HepG2 (cell line): ENCODE measurements at regions not wholly inside any gene's neighbourhood (a gene's known extent, or its start where the extent isn't known, plus 50 kb on each side); places are given as distances from the start of the nearest gene placed in this dataset.

Source experiments
- ATAC-seq: fragments of 200-7000 bp; cut with Tn5 transposase; 3 replicates; pipeline ENCODE4 v1.9.1; 2020; ENCODE audit warnings: mild to moderate bottlenecking, moderate library complexity
- BruUV-seq: library from RNA; stranded (reverse); fragments of 400-500 nt; replicated peaks from 2 replicates; lab custom pipeline; 2021; lab: Mats Ljungman, UMichigan
- CTCF ChIA-PET: fragments of 300-600 bp; formaldehyde crosslinking; extraction: SDS; loops from one replicate; lab custom pipeline; 2021; ENCODE audit warnings: low total read pairs, inconsistent platforms, low intra/inter-chr PET ratio; lab: Yijun Ruan, JAX
- POLR2A ChIA-PET: fragments of 350-600 bp; sonication (Branson Sonifier 250); formaldehyde crosslinking; loops from one replicate; lab custom pipeline; 2020; ENCODE audit warnings: antibody characterized with exemption, inconsistent platforms; lab: Yijun Ruan, JAX
- DNase-seq: peaks from one replicate; pipeline ENCODE4 v3.0.0-alpha.2; 2015; ENCODE audit warnings: low spot score
- FAIRE-seq: peaks from 3 replicates; lab custom pipeline; 2011; peaks lifted over from hg19 to GRCh38; lab: Jason Lieb, UNC
- H2AFZ ChIP-seq: one replicate; pipeline ENCODE4 v1.6.1; 2011; ENCODE audit warnings: low read length, inconsistent platforms
- H3K27ac ChIP-seq: fragments of 300-600 bp; 3 replicates; pipeline ENCODE4 v1.8.0; 2011; ENCODE audit warnings: mixed run types, mild to moderate bottlenecking, mixed read lengths, low read length, inconsistent platforms; ENCODE audit not compliant: insufficient read depth; ENCODE audit errors: extremely low read length
- H3K27me3 ChIP-seq, 2 experiments: fragments of 200-600 bp in 1 of 2; 2 replicates in 1 of 2; 3 replicates in 1 of 2; pipeline versions ENCODE4 v1.6.0 to v1.8.0; 2011; ENCODE audit warnings: low read length in 2 of 2, mild to moderate bottlenecking in 2 of 2, moderate library complexity in 2 of 2, inconsistent platforms in 1 of 2; ENCODE audit not compliant: insufficient read depth in 2 of 2, control insufficient read depth in 1 of 2
- H3K36me3 ChIP-seq, 2 experiments: fragments of 200-600 bp in 1 of 2; replicated peaks in 1 of 2; 2 replicates in 1 of 2; 3 replicates in 1 of 2; pipeline versions ENCODE4 v1.5.1 to v1.8.0; 2011; ENCODE audit warnings: low read length in 2 of 2, inconsistent platforms in 1 of 2; ENCODE audit not compliant: insufficient read depth in 2 of 2, control insufficient read depth in 1 of 2
- H3K4me1 ChIP-seq: 2 replicates; pipeline ENCODE4 v1.5.1; 2012; ENCODE audit warnings: low read length, inconsistent platforms; ENCODE audit not compliant: insufficient read depth
- H3K4me2 ChIP-seq: 2 replicates; pipeline ENCODE4 v1.6.0; 2011; ENCODE audit warnings: low read depth, low read length, inconsistent platforms
- H3K4me3 ChIP-seq, 3 experiments: fragments of 200-600 bp in 1 of 3; sonication (generic), shearing (Covaris generic) in 1 of 3; replicated peaks in 1 of 3; 2 replicates each; pipeline ENCODE4 v1.5.1; 2011 to 2016; ENCODE audit warnings: low read length in 3 of 3, inconsistent platforms in 2 of 3, low read depth in 2 of 3, mild to moderate bottlenecking in 2 of 3, control low read depth in 1 of 3, mixed read lengths in 1 of 3; ENCODE audit not compliant: insufficient read depth in 1 of 3
- H3K79me2 ChIP-seq: one replicate; pipeline ENCODE4 v1.6.1; 2011; ENCODE audit warnings: low read length, inconsistent platforms; ENCODE audit not compliant: insufficient read depth
- H3K9ac ChIP-seq: 2 replicates; pipeline ENCODE4 v1.6.0; 2011; ENCODE audit warnings: mild to moderate bottlenecking, low read depth, low read length, inconsistent platforms; ENCODE audit not compliant: insufficient read depth
- H3K9me3 ChIP-seq: 2 replicates; pipeline ENCODE4 v1.5.1; 2012; ENCODE audit warnings: mild to moderate bottlenecking, low read length
- H4K20me1 ChIP-seq: 2 replicates; pipeline ENCODE4 v1.6.0; 2011; ENCODE audit warnings: inconsistent platforms, mild to moderate bottlenecking, low read length, moderate library complexity; ENCODE audit not compliant: insufficient read depth
- ADNP ChIP-seq: sonication (generic); formaldehyde crosslinking; IDR thresholded peaks from 2 replicates; pipeline ENCODE4 v1.4.0; 2020; ENCODE audit warnings: missing genetic modification reagents
- ATF1 ChIP-seq: IDR thresholded peaks from 2 replicates; pipeline ENCODE4 v1.6.1; 2016; ENCODE audit warnings: mild to moderate bottlenecking, control low read depth
- FOXJ3 ChIP-seq: sonication (generic); formaldehyde crosslinking; IDR thresholded peaks from 2 replicates; pipeline ENCODE4 v1.4.0; 2020; ENCODE audit warnings: missing genetic modification reagents, mild to moderate bottlenecking, borderline replicate concordance
- GABPA ChIP-seq, 2 experiments: IDR thresholded peaks; 2 replicates each; pipeline ENCODE4 v1.6.1; 2011 to 2016; ENCODE audit warnings: low read depth in 2 of 2, low read length in 1 of 2, missing biosample characterization in 1 of 2, missing genetic modification characterization in 1 of 2
- IRF2 ChIP-seq: IDR thresholded peaks from 2 replicates; pipeline ENCODE4 v1.6.1; 2018; ENCODE audit warnings: missing genetic modification reagents, missing compliant biosample characterization
- MIXL1 ChIP-seq: IDR thresholded peaks from 2 replicates; pipeline ENCODE4 v1.6.1; 2016
- PHF20 ChIP-seq: sonication (generic); formaldehyde crosslinking; IDR thresholded peaks from 2 replicates; pipeline ENCODE4 v1.5.0; 2020; ENCODE audit warnings: mild to moderate bottlenecking, missing genetic modification reagents
- PHF5A ChIP-seq: IDR thresholded peaks from one replicate; pipeline ENCODE4 v1.6.1; 2018; ENCODE audit warnings: low read depth, missing genetic modification reagents; ENCODE audit not compliant: unreplicated experiment
- RCOR2 ChIP-seq: IDR thresholded peaks from 2 replicates; pipeline ENCODE4 v1.6.1; 2016; ENCODE audit warnings: missing biosample characterization, missing genetic modification reagents
- SKI ChIP-seq: fragments of 450-650 bp; IDR thresholded peaks from one replicate; pipeline ENCODE4 v1.6.1; 2018; ENCODE audit warnings: mild to moderate bottlenecking; ENCODE audit not compliant: partially characterized antibody
- STAT5B ChIP-seq: sonication (generic); formaldehyde crosslinking; IDR thresholded peaks from 2 replicates; pipeline ENCODE4 v1.4.0; 2020; ENCODE audit warnings: missing genetic modification reagents
- TAF1 ChIP-seq: sonication (generic); formaldehyde crosslinking; IDR thresholded peaks from 2 replicates; pipeline ENCODE4 v1.4.0; 2020; ENCODE audit warnings: missing genetic modification reagents
- ZFP36L1 ChIP-seq: sonication (generic); formaldehyde crosslinking; IDR thresholded peaks from 2 replicates; pipeline ENCODE4 v1.8.0; 2022; ENCODE audit warnings: mild to moderate bottlenecking, missing genetic modification reagents, moderate library complexity
- ZNF34 ChIP-seq: sonication (generic); formaldehyde crosslinking; IDR thresholded peaks from 2 replicates; pipeline ENCODE4 v1.4.0; 2020; ENCODE audit warnings: mild to moderate bottlenecking, missing genetic modification reagents, borderline replicate concordance
- ZSCAN20 ChIP-seq: sonication (generic); formaldehyde crosslinking; IDR thresholded peaks from 2 replicates; pipeline ENCODE4 v1.4.0; 2020; ENCODE audit warnings: missing genetic modification reagents, mild to moderate bottlenecking, borderline replicate concordance
- WGBS: methylation state at CpG from one replicate; pipeline ENCODE4 v1.1.6; 2017; ENCODE audit warnings: low lambda C conversion rate; 5-methylcytosine and 5-hydroxymethylcytosine counted together
- in situ Hi-C: cut with HindIII; loops from 2 replicates; pipeline ENCODE4 v1.10.0; 2017; ENCODE audit warnings: low pct_unique_long_range_greater_than_20kb; ENCODE audit not compliant: extremely low pct_ligation_motif_present
- intact Hi-C: fragments of 100-400 bp; cut with micrococcal nuclease; formaldehyde crosslinking; loops from one replicate; pipeline ENCODE4 v1.10.0; 2022; ENCODE audit not compliant: unreplicated experiment
- TF ChIP-seq, protein P1 (sequence below): sonication (generic); formaldehyde crosslinking; IDR thresholded peaks from 2 replicates; pipeline ENCODE4 v1.8.0; 2022; ENCODE audit warnings: mild to moderate bottlenecking, missing genetic modification reagents, borderline replicate concordance
- TF ChIP-seq, protein P2 (sequence below): sonication (generic); formaldehyde crosslinking; IDR thresholded peaks from 2 replicates; pipeline ENCODE4 v1.5.0; 2020; ENCODE audit warnings: mild to moderate bottlenecking, missing genetic modification reagents, borderline replicate concordance
- TF ChIP-seq, protein P3 (sequence below): sonication (generic); formaldehyde crosslinking; conservative IDR thresholded peaks from 2 replicates; pipeline ENCODE4 v1.4.0; 2020; ENCODE audit warnings: missing genetic modification reagents
- TF ChIP-seq, protein P4 (sequence below): sonication (generic); formaldehyde crosslinking; IDR thresholded peaks from 2 replicates; pipeline ENCODE4 v1.4.0; 2020; ENCODE audit warnings: missing genetic modification reagents

DNA sequence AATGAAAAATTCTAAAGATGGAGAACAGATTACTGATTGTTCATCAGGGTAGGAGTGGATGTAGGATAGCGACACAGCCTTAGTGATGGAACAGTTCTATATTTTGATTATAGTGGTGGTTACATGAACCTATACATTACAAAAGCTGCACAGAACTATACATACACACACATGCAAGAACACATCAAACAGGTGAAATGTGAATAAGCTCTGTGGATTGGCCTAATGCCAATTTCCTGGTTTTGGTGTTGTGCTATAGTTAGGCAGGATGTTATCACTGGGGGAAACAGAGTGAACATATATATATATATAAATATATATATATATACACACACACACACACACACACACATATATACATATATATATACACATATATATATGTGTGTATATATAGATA is 76.4 kb upstream of the PIK3CG start:
- intact Hi-C loops (no loop called here), in situ Hi-C loops (no loop called here)
- no peak for TF ChIP-seq ZSCAN20 (CRISPR knock-in tag)
- TF ChIP-seq FOXJ3 (CRISPR knock-in tag) = no peak
- TF ChIP-seq MIXL1 (CRISPR knock-in tag) = no peak
- TF ChIP-seq, protein P1, sequence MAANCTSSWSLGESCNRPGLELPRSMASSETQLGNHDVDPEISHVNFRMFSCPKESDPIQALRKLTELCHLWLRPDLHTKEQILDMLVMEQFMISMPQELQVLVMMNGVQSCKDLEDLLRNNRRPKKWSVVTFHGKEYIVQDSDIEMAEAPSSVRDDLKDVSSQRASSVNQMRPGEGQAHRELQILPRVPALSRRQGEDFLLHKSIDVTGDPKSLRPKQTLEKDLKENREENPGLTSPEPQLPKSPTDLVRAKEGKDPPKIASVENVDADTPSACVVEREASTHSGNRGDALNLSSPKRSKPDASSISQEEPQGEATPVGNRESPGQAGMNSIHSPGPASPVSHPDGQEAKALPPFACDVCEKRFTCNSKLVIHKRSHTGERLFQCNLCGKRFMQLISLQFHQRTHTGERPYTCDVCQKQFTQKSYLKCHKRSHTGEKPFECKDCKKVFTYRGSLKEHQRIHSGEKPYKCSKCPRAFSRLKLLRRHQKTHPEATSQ (CRISPR knock-in tag) = no peak
- TF ChIP-seq ZFP36L1 = no peak
- TF ChIP-seq TAF1 (CRISPR knock-in tag) = no peak
- TF ChIP-seq, protein P2, sequence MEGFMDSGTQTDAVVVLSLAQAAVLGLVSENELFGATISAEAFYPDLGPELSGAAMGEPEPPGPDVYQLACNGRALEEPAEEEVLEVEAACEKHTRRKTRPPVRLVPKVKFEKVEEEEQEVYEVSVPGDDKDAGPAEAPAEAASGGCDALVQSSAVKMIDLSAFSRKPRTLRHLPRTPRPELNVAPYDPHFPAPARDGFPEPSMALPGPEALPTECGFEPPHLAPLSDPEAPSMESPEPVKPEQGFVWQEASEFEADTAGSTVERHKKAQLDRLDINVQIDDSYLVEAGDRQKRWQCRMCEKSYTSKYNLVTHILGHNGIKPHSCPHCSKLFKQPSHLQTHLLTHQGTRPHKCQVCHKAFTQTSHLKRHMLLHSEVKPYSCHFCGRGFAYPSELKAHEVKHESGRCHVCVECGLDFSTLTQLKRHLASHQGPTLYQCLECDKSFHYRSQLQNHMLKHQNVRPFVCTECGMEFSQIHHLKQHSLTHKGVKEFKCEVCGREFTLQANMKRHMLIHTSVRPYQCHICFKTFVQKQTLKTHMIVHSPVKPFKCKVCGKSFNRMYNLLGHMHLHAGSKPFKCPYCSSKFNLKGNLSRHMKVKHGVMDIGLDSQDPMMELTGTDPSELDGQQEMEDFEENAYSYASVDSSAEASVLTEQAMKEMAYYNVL (CRISPR knock-in tag) = no peak
- no peak for TF ChIP-seq STAT5B (CRISPR knock-in tag)
- TF ChIP-seq ATF1 (CRISPR knock-in tag) = no peak
- no peak for TF ChIP-seq IRF2 (CRISPR knock-in tag)
- no peak for TF ChIP-seq PHF5A (CRISPR knock-in tag)
- TF ChIP-seq, protein P3, sequence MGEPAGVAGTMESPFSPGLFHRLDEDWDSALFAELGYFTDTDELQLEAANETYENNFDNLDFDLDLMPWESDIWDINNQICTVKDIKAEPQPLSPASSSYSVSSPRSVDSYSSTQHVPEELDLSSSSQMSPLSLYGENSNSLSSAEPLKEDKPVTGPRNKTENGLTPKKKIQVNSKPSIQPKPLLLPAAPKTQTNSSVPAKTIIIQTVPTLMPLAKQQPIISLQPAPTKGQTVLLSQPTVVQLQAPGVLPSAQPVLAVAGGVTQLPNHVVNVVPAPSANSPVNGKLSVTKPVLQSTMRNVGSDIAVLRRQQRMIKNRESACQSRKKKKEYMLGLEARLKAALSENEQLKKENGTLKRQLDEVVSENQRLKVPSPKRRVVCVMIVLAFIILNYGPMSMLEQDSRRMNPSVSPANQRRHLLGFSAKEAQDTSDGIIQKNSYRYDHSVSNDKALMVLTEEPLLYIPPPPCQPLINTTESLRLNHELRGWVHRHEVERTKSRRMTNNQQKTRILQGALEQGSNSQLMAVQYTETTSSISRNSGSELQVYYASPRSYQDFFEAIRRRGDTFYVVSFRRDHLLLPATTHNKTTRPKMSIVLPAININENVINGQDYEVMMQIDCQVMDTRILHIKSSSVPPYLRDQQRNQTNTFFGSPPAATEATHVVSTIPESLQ (CRISPR knock-in tag) = no peak
- TF ChIP-seq SKI = no peak
- TF ChIP-seq GABPA (IDR thresholded peaks at IDR 0.05; ENCODE audit: low read depth, low read length) = no peak
- TF ChIP-seq GABPA (CRISPR knock-in tag; IDR thresholded peaks at IDR 0.05; ENCODE audit: low read depth) = no peak
- TF ChIP-seq RCOR2 (CRISPR knock-in tag) = no peak
- TF ChIP-seq ZNF34 (CRISPR knock-in tag) = no peak
- TF ChIP-seq, protein P4, sequence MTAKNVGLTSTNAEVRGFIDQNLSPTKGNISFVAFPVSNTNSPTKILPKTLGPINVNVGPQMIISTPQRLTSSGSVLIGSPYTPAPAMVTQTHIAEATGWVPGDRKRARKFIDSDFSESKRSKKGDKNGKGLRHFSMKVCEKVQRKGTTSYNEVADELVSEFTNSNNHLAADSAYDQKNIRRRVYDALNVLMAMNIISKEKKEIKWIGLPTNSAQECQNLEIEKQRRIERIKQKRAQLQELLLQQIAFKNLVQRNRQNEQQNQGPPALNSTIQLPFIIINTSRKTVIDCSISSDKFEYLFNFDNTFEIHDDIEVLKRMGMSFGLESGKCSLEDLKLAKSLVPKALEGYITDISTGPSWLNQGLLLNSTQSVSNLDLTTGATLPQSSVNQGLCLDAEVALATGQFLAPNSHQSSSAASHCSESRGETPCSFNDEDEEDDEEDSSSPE (CRISPR knock-in tag) = no peak
- TF ChIP-seq ADNP (CRISPR knock-in tag) = no peak
- no peak for TF ChIP-seq PHF20 (CRISPR knock-in tag)
- no peaks in the 10 kb centered on the region; a peak in 1 of 5 replicates for H3K27me3 ChIP-seq
- WGBS = 45% methylated on average over 1 of the region's 1 CpG
- ChIA-PET POLR2A (no interaction called here), CTCF (no interaction called here)
- H3K4me1 ChIP-seq = no peaks in the 10 kb centered on the region
- no peak for ATAC-seq
- H3K9me3 ChIP-seq = no peaks in the 10 kb centered on the region
- H3K79me2 ChIP-seq = no peaks in the 10 kb centered on the region
- H3K27ac ChIP-seq = no peak overlapping the region
- no peak for FAIRE-seq
- H3K9ac ChIP-seq = no peak overlapping the region
- no peaks in the 10 kb centered on the region for H4K20me1 ChIP-seq
- H2AFZ ChIP-seq = no peak overlapping the region
- no peak for DNase-seq
- H3K4me3 ChIP-seq = no peak overlapping the region
- no TSS peak for BruUV-seq
- H3K36me3 ChIP-seq = no peaks in the 10 kb centered on the region
- H3K4me2 ChIP-seq = no peak overlapping the region
